GM18508 (cell line): ENCODE measurements at regions not wholly inside any gene's neighbourhood (a gene's known extent, or its start where the extent isn't known, plus 50 kb on each side); places are given as distances from the start of the nearest gene placed in this dataset.

Experiments used
- ATAC-seq: cut with Tn5 transposase; IDR thresholded peaks from one replicate; pipeline ENCODE4 v1.9.1; 2021; ENCODE audit warnings: moderate number of reproducible peaks; ENCODE audit not compliant: insufficient read depth, unreplicated experiment

DNA sequence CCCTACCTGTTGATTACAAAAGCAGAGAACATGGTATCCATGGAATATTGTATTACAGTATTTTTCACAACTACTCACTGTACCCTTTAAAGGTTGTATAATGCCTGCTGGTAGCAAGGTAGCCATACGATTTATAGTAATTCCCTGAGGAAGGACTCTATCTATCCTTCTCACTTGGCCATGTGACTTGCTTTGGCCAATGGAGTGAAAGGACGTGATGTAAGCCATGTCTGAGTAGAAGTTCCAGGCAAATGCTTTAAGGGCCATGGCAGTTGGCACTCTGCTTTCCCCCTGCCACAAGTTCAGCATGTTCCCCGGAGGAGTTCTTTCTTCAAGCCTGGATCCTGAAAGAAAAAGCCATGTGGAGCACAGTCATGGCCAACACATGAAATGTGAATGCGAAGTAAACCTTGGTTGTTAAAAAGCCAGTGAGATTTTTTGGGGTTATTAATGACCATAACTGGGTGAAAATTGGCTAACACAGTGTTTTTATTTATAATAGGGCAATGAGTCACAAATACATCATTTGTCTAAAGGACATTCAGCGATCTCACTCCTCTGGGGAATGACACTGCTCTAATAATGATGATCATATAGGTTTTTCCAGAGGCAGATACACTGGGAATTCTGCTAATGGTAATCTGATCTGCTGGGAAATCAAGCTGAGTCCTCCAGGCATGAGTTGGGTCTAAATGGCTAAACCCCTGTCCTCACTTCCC lies 67.4 kb upstream of the SLC38A2 start:
- no peak for ATAC-seq

- ATAC-seq = no peak
Measured at GRCh38 chr12:46438719-46439319, 66.2 kb upstream of the SLC38A2 start.

GRCh38 chr12:46438256-46438655 lies 65.7 kb upstream of the SLC38A2 start:
- ATAC-seq = no peak

- ATAC-seq = no peak
Measured at GRCh38 chr12:46437469-46437868, 64.9 kb upstream of the SLC38A2 start.

- no peak for ATAC-seq
Measured at GRCh38 chr12:46436747-46437146, 64.2 kb upstream of the SLC38A2 start.

- ATAC-seq = no peak
Measured at GRCh38 chr12:46435625-46436024, 63.1 kb upstream of the SLC38A2 start.

GRCh38 chr12:46435029-46435428 lies 62.5 kb upstream of the SLC38A2 start:
- no peak for ATAC-seq

- ATAC-seq = no peak
Measured at GRCh38 chr12:46433829-46434228, 61.3 kb upstream of the SLC38A2 start.

- no peak for ATAC-seq
Measured at GRCh38 chr12:46432325-46432724, 59.8 kb upstream of the SLC38A2 start.

GRCh38 chr12:46430340-46430948 lies 57.9 kb upstream of the SLC38A2 start:
- ATAC-seq = no peak
